Activated T-helper 2 cell treated with anti-CD3 and anti-CD28 coated beads, Interferon-gamma antibody, Interleukin-2, Interleukin-4, amounts not matched to agents 10 μg/mL and 5 μg/mL and 100 μg/mL, durations not matched to agents 14 hours and 24 hours and 36 hours (primary cell): ENCODE measurements at regions not wholly inside any gene's neighbourhood (a gene's known extent, or its start where the extent isn't known, plus 50 kb on each side); places are given as distances from the start of the nearest gene placed in this dataset.

ENCODE experiments used
- DNase-seq: peaks from one replicate; pipeline ENCODE4 v3.0.0; 2021; ENCODE audit warnings: low spot score
- H3K27ac Mint-ChIP-seq: one replicate; pipeline ENCODE4 v1.8.0; 2021; ENCODE audit warnings: mixed read lengths
- H3K27me3 Mint-ChIP-seq: one replicate; pipeline ENCODE4 v1.8.0; 2021; ENCODE audit warnings: low read depth, mixed read lengths
- H3K36me3 Mint-ChIP-seq: one replicate; pipeline ENCODE4 v1.8.0; 2021; ENCODE audit warnings: low read depth, mixed read lengths
- H3K4me1 Mint-ChIP-seq: one replicate; pipeline ENCODE4 v1.8.0; 2021; ENCODE audit warnings: low read depth, mixed read lengths
- H3K4me3 Mint-ChIP-seq: one replicate; pipeline ENCODE4 v1.8.0; 2021; ENCODE audit warnings: low read depth, mild to moderate bottlenecking, moderate library complexity, mixed read lengths
- H3K9me3 Mint-ChIP-seq: one replicate; pipeline ENCODE4 v1.8.0; 2021; ENCODE audit warnings: mixed read lengths
- intact Hi-C: fragments of 100-400 bp; cut with micrococcal nuclease; formaldehyde crosslinking; loops from one replicate; pipeline ENCODE4 v1.15.1; 2023

- Mint-ChIP-seq H3K36me3 (no peaks in the 10 kb centered on the region), H3K27ac (no peak overlapping the region), H3K4me3 (no peak overlapping the region), H3K4me1 (no peaks in the 10 kb centered on the region), H3K9me3 (no peaks in the 10 kb centered on the region), H3K27me3 (no peaks in the 10 kb centered on the region)
- intact Hi-C loops = no loop called here
- no peak for DNase-seq
Measured at GRCh38 chr10:43702936-43703281, 54.2 kb upstream of the ZNF32 start.

- no peak for DNase-seq
- intact Hi-C loops = no loop called here
- H3K27me3 Mint-ChIP-seq = no peaks in the 10 kb centered on the region
- no peak overlapping the region for H3K27ac Mint-ChIP-seq
- no peak overlapping the region for H3K4me3 Mint-ChIP-seq
- no peaks in the 10 kb centered on the region for H3K4me1 Mint-ChIP-seq
- H3K36me3 Mint-ChIP-seq = no peaks in the 10 kb centered on the region
- no peaks in the 10 kb centered on the region for H3K9me3 Mint-ChIP-seq
Measured at GRCh38 chr10:43702213-43702935, 53.7 kb upstream of the ZNF32 start.

GRCh38 chr10:43701295-43701694 is 52.6 kb upstream of the ZNF32 start:
- Mint-ChIP-seq H3K27ac (no peak overlapping the region), H3K4me1 (no peaks in the 10 kb centered on the region), H3K36me3 (no peaks in the 10 kb centered on the region), H3K27me3 (no peaks in the 10 kb centered on the region), H3K9me3 (no peaks in the 10 kb centered on the region), H3K4me3 (no peak overlapping the region)
- no peak for DNase-seq
- intact Hi-C loops = no loop called here

- intact Hi-C loops = no loop called here
- H3K27ac Mint-ChIP-seq = no peak overlapping the region
Measured at GRCh38 chr10:43700306-43700705, 51.6 kb upstream of the ZNF32 start.

DNA sequence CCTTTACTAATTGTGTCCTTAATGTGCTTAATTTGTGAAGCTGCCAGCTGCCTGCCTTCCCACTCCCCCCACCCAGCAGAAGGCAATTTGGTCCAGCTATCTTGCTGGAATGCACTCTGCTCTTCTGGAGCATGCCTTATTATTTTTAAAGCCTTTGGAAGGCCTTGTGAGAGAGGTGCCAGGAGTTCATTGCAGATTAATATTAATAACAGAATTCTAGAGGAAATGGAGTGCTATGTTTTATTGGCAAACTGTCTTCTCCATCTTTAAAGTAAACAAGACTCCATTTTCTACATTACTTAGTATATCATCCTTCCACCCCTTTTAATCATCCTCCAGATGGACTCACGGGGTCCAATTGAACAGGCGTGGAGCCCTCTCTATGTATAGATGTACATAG is 50.8 kb upstream of the ZNF32 start:
- H3K4me3 Mint-ChIP-seq = no peak overlapping the region
- no peaks in the 10 kb centered on the region for H3K4me1 Mint-ChIP-seq
- no peaks in the 10 kb centered on the region for H3K9me3 Mint-ChIP-seq
- no peaks in the 10 kb centered on the region for H3K27me3 Mint-ChIP-seq
- H3K36me3 Mint-ChIP-seq = no peaks in the 10 kb centered on the region
- no peak for DNase-seq
- intact Hi-C loops = no loop called here
- H3K27ac Mint-ChIP-seq = no peak overlapping the region

More at GRCh38 chr10:43700306-43700705, 51.6 kb upstream of the ZNF32 start:
- Mint-ChIP-seq H3K27me3 (no peaks in the 10 kb centered on the region), H3K4me3 (no peak overlapping the region), H3K4me1 (no peaks in the 10 kb centered on the region), H3K36me3 (no peaks in the 10 kb centered on the region), H3K9me3 (no peaks in the 10 kb centered on the region)
- DNase-seq = no peak
